ENCODE measurements at regions not wholly inside any gene's neighbourhood (a gene's known extent, or its start where the extent isn't known, plus 50 kb on each side); places are given as distances from the start of the nearest gene placed in this dataset.

DNA sequence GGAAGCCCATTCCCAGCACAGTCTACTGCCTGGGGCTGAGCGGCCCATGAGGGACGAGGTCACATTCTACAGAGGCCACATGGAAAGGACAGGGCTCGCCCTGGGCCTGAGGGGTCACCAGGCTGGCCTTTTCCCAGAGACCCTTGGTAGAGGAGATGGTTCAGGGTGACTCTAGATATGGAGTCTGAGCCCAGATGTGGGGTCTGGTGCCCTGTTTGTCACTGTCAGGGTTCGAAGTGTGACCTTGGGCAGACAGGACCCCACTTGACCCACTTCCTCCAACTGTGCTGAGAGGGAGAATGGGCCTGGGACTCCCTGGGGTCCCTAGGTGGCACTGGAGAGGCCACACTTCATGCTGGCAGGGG, 81.0 kb downstream of the MYEOV start:
- Histone ChIP-seq H3K27me3 (no peaks in the 10 kb centered on the region), H3K9me3 (no peaks in the 10 kb centered on the region), H3K4me3 (ENCODE audit: low read depth, low read length) (no peak overlapping the region), H3K36me3 (no peaks in the 10 kb centered on the region), H3K4me1 (peaks cover 19% of the 10 kb centered on the region)
- no peak for DNase-seq
- TF ChIP-seq, protein P1, sequence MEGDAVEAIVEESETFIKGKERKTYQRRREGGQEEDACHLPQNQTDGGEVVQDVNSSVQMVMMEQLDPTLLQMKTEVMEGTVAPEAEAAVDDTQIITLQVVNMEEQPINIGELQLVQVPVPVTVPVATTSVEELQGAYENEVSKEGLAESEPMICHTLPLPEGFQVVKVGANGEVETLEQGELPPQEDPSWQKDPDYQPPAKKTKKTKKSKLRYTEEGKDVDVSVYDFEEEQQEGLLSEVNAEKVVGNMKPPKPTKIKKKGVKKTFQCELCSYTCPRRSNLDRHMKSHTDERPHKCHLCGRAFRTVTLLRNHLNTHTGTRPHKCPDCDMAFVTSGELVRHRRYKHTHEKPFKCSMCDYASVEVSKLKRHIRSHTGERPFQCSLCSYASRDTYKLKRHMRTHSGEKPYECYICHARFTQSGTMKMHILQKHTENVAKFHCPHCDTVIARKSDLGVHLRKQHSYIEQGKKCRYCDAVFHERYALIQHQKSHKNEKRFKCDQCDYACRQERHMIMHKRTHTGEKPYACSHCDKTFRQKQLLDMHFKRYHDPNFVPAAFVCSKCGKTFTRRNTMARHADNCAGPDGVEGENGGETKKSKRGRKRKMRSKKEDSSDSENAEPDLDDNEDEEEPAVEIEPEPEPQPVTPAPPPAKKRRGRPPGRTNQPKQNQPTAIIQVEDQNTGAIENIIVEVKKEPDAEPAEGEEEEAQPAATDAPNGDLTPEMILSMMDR (IDR thresholded peaks at IDR 0.05; ENCODE audit: low read depth, low read length), result no peak

DNA sequence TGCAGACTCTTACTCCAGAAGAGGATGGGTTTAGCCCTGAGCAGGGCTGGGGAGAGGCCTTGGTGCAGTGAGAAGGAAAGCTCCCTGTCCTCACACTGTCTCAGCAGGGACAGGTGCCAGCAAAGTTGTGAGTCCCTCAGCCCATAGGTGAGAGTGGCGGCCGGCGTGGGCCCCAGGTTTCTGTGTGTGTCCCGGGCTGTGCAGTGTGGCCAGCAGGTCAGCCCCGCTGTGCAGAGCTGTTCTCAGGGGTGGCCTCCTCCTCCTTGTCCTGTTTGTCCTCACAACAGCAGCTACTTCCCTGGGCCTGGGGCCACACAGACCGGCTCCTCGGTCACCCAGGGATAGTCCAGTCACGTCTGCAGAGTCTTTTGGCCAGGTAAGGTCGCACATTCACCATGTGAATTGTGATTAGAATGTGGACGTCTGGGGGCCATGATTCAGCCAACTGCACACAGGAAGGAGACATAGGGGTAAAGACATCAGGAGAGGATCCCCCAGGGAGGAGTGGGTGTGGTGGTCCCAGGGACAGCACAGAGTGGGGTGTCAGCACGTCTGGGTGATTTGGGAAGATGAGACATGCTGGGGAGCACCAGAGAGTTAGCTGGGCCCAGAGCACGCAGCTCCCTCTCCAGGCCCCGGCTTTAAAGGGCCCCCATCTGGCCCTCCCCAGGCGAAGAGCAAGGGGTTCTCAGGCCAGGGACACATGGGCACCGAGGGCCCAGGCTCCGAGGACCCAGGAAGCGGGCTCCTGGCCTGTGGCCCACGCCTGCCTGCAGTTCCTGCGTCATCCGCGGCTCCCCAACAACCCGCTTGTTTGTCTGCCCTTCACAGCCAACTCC, 81.6 kb downstream of the MYEOV start:
- Histone ChIP-seq H3K27me3 (no peaks in the 10 kb centered on the region), H3K36me3 (no peaks in the 10 kb centered on the region), H3K9me3 (no peaks in the 10 kb centered on the region), H3K4me3 (ENCODE audit: low read depth, low read length) (no peak overlapping the region), H3K4me1 (peaks cover 19% of the 10 kb centered on the region)
- TF ChIP-seq, protein P1 (IDR thresholded peaks at IDR 0.05; ENCODE audit: low read depth, low read length), result no peak
- peak; percentile 12 for DNase-seq

DNA sequence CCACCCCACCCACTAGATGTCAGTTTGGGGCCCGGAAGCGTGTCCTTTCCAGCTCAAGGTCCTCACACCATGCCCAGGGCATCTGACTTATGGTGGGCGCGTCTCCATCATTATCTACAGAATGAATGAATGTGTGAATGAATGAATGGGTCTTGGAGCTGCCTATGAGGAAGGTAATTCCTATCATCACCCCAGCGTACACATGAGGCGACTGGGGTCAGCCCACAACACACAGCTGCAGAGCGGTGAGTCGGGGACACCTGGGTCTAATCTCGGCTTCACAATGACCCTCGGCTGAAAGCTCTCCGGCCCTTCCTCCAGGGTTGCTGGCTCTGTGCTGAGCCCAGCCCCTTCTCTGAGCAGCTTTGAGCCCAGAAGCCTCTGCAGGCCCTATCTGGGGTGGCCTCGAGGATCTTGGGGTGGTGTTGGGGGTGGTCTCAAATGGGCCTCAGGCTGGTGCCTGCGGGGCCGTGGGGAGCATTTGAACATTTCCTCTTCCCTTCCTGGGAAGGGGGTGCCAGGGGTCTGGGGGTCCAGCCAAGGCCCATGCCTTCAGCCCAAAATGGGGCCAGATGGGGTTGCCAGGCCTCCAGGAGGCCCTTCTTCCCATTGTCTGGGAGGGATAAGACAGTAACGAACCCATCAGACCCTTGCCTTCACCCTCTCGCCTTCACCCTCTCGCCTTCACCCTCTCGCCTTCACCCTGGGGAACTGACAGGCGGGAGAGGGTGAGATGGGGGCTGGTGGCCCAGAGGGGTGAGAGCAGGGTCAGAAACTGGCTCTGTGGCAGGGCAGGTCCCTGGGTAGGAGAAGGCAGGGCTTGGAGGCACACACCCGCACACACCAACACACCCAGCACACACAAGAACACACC, 82.4 kb downstream of the MYEOV start:
- H3K4me3 ChIP-seq (ENCODE audit: low read depth, low read length), result no peak overlapping the region
- peaks cover 19% of the 10 kb centered on the region for H3K4me1 ChIP-seq
- no peaks in the 10 kb centered on the region for H3K27me3 ChIP-seq
- TF ChIP-seq, protein P1 (IDR thresholded peaks at IDR 0.05; ENCODE audit: low read depth, low read length), result no peak
- peak; percentile 5 for DNase-seq
- H3K9me3 ChIP-seq, result no peaks in the 10 kb centered on the region
- no peaks in the 10 kb centered on the region for H3K36me3 ChIP-seq

DNA sequence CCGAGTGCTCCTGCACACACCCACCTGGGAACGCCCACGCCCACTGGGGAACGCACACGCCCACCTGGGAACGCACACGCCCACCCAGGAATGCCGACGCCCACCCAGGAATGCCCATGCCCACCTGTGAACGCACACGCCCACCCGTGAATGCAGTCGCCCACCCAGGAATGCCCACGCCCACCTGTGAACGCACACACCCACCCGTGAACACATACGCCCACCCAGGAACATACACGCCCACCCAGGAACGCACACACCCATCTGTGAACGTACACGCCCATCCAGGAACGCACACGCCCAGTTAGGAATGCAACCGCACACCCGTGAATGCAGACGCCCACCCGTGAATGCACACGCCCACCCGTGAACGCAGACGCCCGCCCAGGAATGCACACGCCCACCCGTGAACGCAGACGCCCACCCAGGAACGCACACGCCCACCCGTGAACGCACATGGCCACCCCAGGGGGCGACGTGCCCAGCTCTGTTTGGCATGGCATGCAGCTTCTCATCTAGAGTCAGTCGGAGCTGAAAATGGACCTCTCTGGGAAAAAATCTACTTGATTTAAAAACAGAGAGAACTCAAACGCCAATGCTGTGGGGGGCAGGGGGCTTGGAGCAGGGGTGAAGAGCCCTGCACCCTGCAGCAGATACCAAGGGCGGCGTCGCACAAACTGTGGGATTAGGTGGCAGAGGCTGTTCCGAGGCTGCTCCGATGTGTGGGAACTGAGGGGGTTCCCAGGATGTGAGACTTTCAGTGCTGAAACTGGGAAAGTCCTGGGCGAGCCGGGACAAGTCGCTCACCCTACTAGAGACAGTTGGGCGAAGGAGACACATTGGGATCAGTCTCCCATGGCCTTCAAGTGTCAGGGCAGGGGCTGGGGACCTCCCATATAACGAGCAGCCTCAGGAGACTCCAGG, 83.3 kb downstream of the MYEOV start:
- Histone ChIP-seq H3K9me3 (no peaks in the 10 kb centered on the region), H3K27me3 (no peaks in the 10 kb centered on the region), H3K4me1 (peaks cover 19% of the 10 kb centered on the region), H3K4me3 (ENCODE audit: low read depth, low read length) (no peak overlapping the region), H3K36me3 (no peaks in the 10 kb centered on the region)
- TF ChIP-seq, protein P1 (IDR thresholded peaks at IDR 0.05; ENCODE audit: low read depth, low read length), result no peak
- DNase-seq, result peak; percentile 7

DNA sequence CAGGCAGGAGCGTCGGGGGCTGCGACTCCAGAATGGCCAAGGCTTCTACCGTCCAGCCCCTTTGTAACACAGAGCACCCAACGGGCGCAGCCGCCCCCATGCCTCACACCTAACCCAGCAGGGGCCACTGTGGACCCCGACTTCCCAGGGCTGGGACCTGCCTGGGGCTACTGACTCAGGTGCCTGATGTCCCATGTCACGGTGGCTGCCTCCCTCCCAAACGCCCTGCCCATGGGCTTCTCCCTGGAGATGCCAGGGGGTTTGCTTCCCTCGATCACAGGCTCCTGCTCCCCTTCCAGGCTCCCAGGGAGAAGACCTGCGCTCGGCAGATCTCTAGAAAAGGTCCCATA, 84.0 kb downstream of the MYEOV start:
- peak; percentile 5 for DNase-seq
- Histone ChIP-seq H3K36me3 (no peaks in the 10 kb centered on the region), H3K9me3 (no peaks in the 10 kb centered on the region), H3K4me1 (peaks cover 19% of the 10 kb centered on the region), H3K27me3 (no peaks in the 10 kb centered on the region), H3K4me3 (ENCODE audit: low read depth, low read length) (no peak overlapping the region)
- TF ChIP-seq, protein P1 (IDR thresholded peaks at IDR 0.05; ENCODE audit: low read depth, low read length), result no peak

Data from BE2C (cell line).